C4-2B (cell line): ENCODE measurements at regions not wholly inside any gene's neighbourhood (a gene's known extent, or its start where the extent isn't known, plus 50 kb on each side); places are given as distances from the start of the nearest gene placed in this dataset.

Source experiments
- ZFX ChIP-seq: fragments of 450-650 bp; IDR thresholded peaks from 2 replicates; pipeline ENCODE4 v1.6.1; 2017
- TF ChIP-seq, protein P1 (sequence below): fragments of 450-650 bp; conservative IDR thresholded peaks from 2 replicates; pipeline ENCODE4 v1.5.1; 2017; ENCODE audit warnings: mild to moderate bottlenecking

- TF ChIP-seq, protein P1, sequence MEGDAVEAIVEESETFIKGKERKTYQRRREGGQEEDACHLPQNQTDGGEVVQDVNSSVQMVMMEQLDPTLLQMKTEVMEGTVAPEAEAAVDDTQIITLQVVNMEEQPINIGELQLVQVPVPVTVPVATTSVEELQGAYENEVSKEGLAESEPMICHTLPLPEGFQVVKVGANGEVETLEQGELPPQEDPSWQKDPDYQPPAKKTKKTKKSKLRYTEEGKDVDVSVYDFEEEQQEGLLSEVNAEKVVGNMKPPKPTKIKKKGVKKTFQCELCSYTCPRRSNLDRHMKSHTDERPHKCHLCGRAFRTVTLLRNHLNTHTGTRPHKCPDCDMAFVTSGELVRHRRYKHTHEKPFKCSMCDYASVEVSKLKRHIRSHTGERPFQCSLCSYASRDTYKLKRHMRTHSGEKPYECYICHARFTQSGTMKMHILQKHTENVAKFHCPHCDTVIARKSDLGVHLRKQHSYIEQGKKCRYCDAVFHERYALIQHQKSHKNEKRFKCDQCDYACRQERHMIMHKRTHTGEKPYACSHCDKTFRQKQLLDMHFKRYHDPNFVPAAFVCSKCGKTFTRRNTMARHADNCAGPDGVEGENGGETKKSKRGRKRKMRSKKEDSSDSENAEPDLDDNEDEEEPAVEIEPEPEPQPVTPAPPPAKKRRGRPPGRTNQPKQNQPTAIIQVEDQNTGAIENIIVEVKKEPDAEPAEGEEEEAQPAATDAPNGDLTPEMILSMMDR, result no peak
- no peak for TF ChIP-seq ZFX
Measured at GRCh38 chr15:95715116-95715903, 615.2 kb upstream of the NR2F2 start.
